Spleen (tissue), 11 donors: ENCODE measurements at regions not wholly inside any gene's neighbourhood (a gene's known extent, or its start where the extent isn't known, plus 50 kb on each side); places are given as distances from the start of the nearest gene placed in this dataset.

Source experiments
- DNase-seq: peaks from one replicate; pipeline ENCODE4 v3.0.0-alpha.2; 2020
- H3K27ac ChIP-seq, 8 donors: fragments of 200-600 bp; sonication (generic) in 7 of 8; 1 replicate in 4 of 8; 2 replicates in 4 of 8; pipeline versions ENCODE4 v1.5.0 to v1.8.0; 2016 to 2021; ENCODE audit warnings: inconsistent platforms in 4 of 8, mild to moderate bottlenecking in 4 of 8, moderate library complexity in 1 of 8
- H3K27me3 ChIP-seq, 7 donors: fragments of 200-600 bp; sonication (generic) in 6 of 7; replicated peaks in 1 of 7; 1 replicate in 4 of 7; 2 replicates in 3 of 7; pipeline versions ENCODE4 v1.5.0 to v1.8.0; 2016 to 2021; ENCODE audit warnings: inconsistent platforms in 3 of 7, mild to moderate bottlenecking in 1 of 7
- H3K36me3 ChIP-seq, 6 donors: fragments of 200-600 bp; sonication (generic) in 5 of 6; 1 replicate in 4 of 6; 2 replicates in 2 of 6; pipeline versions ENCODE4 v1.5.0 to v1.8.0; 2016 to 2021; ENCODE audit warnings: inconsistent platforms in 2 of 6
- H3K4me1 ChIP-seq, 6 donors: fragments of 200-600 bp; sonication (generic) in 5 of 6; 1 replicate in 3 of 6; 2 replicates in 3 of 6; pipeline versions ENCODE4 v1.5.0 to v1.8.0; 2016 to 2021; ENCODE audit warnings: inconsistent platforms in 3 of 6
- H3K4me3 ChIP-seq, 8 donors: fragments of 200-600 bp; sonication (generic) in 7 of 8; 1 replicate in 4 of 8; 2 replicates in 4 of 8; pipeline versions ENCODE4 v1.5.0 to v1.8.0; 2016 to 2021; ENCODE audit warnings: inconsistent platforms in 4 of 8, mild to moderate bottlenecking in 4 of 8, moderate library complexity in 2 of 8
- H3K9me3 ChIP-seq, 8 donors: fragments of 200-600 bp; sonication (generic) in 7 of 8; 1 replicate in 4 of 8; 2 replicates in 4 of 8; pipeline versions ENCODE4 v1.5.0 to v1.8.0; 2016 to 2021; ENCODE audit warnings: inconsistent platforms in 4 of 8
- POLR2A ChIP-seq, 3 donors: fragments of 450-650 bp; IDR thresholded peaks; one replicate each; pipeline ENCODE4 v1.5.1; 2017; ENCODE audit warnings: antibody characterized with exemption in 3 of 3, mild to moderate bottlenecking in 1 of 3
- POLR2AphosphoS5 ChIP-seq, 3 donors: sonication (generic); formaldehyde crosslinking; IDR thresholded peaks; one replicate each; pipeline ENCODE4 v1.5.1; 2017; ENCODE audit warnings: antibody characterized with exemption in 3 of 3
- WGBS, 5 donors: extraction: QIAGEN DNeasy Blood & Tissue Kit in 3 of 5; methylation state at CpG; one replicate each; pipeline versions ENCODE4 v1.1.5 to v1.1.7; 2013 to 2018; 5-methylcytosine and 5-hydroxymethylcytosine counted together
- intact Hi-C: fragments of 100-400 bp; cut with DNase I; formaldehyde crosslinking; loops from one replicate; pipeline ENCODE4 v1.15.0; 2023; ENCODE audit warnings: low total_unique reads
- TF ChIP-seq, protein P1 (sequence below), 11 experiments: fragments of 200-600 bp in 7 of 11; fragments of 450-650 bp in 4 of 11; sonication (generic) in 4 of 11; IDR thresholded peaks in 8 of 11; conservative IDR thresholded peaks in 3 of 11; 1 replicate in 7 of 11; 2 replicates in 4 of 11; pipeline versions ENCODE4 v1.4.0 to v1.8.0; 2016 to 2021; ENCODE audit warnings: antibody characterized with exemption in 11 of 11, inconsistent platforms in 4 of 11, mild to moderate bottlenecking in 1 of 11
- donor health status: healthy with polysubstance abuse.
- donor health status: DM: no; HTN: no; CAD: no; lungs with moderate emphysema.
- donor health status: DM: no; HTN: no; CAD: no.
- donor health status: Bipolar disorder and iron deficiency.
- donor health status: healthy.
- donor health status: DM: no; HTN: no; CAD: no.
- donor health status: DM: yes; HTN: yes; CAD: no.

DNA sequence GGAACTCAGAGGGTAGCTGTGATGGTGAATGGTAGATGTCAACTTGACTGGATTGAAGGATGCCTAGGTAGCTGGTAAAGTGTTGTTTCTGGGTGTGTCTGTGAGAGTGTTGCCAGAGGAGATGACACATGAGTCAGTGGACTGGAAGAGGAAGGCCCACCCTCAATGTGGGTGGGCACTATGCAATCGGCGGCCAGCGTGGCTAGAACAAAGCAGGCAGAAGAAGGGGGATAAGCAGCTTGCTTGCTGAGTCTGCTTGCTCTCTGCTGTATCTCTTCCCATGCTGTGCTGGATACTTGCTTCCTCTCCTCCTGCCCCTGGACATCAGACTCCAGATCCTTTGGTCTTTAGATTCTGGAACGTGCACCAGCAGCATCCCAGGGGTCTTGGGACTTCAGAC, 128.1 kb downstream of the AIPL1 start:
- WGBS, 5 donors = 20 to 46% (median 42%) methylated on average over 4 of the region's 4 CpGs
- peaks cover 0 to 62% (median 0%) of the 10 kb centered on the region in 7 donors for H3K27me3 ChIP-seq
- H3K9me3 ChIP-seq = no peaks in the 10 kb centered on the region
- no peak overlapping the region for H3K27ac ChIP-seq
- H3K4me3 ChIP-seq = no peak overlapping the region
- no peaks in the 10 kb centered on the region for H3K36me3 ChIP-seq
- no peak for TF ChIP-seq POLR2AphosphoS5 (IDR thresholded peaks at IDR 0.05)
- TF ChIP-seq, protein P1, sequence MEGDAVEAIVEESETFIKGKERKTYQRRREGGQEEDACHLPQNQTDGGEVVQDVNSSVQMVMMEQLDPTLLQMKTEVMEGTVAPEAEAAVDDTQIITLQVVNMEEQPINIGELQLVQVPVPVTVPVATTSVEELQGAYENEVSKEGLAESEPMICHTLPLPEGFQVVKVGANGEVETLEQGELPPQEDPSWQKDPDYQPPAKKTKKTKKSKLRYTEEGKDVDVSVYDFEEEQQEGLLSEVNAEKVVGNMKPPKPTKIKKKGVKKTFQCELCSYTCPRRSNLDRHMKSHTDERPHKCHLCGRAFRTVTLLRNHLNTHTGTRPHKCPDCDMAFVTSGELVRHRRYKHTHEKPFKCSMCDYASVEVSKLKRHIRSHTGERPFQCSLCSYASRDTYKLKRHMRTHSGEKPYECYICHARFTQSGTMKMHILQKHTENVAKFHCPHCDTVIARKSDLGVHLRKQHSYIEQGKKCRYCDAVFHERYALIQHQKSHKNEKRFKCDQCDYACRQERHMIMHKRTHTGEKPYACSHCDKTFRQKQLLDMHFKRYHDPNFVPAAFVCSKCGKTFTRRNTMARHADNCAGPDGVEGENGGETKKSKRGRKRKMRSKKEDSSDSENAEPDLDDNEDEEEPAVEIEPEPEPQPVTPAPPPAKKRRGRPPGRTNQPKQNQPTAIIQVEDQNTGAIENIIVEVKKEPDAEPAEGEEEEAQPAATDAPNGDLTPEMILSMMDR (IDR thresholded peaks at IDR 0.05 in 8 of 11, conservative IDR thresholded peaks at IDR 0.05 in 3 of 11) = no peak
- H3K4me1 ChIP-seq = no peaks in the 10 kb centered on the region
- intact Hi-C loops = no loop called here
- no peak for DNase-seq

DNA sequence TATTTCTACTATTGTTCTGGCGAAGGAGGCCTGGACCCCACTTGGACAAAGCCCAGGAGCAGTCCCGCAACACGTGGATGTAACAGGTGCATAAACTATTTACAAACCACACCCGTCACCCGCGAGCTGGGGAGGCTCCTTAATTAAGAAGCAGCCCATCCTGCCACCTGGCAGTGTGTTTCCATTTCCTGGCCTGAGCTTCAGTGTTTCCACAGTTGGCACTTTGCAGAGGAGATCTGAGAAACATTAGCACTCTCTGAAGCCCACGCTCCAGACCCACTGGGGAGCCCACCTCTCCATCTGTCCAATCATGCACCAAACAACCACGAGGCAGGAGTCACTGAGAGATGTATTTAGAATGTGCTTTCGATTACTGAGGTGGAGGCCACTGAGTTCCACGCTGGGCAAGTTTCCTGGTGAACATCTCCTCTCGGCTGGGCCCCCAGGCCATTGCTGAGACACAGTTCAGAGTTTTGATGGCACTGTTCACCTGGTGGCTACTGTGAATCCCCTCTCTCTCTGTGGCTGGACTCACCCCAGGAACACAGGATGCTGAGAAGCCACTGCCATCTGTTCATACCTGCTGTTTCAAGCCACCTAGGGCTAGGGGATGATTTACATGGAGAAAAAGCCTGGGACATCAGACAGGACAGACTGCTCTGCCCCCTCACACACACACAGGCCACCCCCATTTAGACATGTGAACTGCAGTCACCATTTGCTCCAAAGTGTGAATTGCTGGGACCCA, 129.1 kb downstream of the AIPL1 start:
- peaks cover 0 to 63% (median 0%) of the 10 kb centered on the region in 7 donors for H3K27me3 ChIP-seq
- 65 to 78% (median 75%) methylated on average over 9 to 11 of the region's 11 CpGs for WGBS, 5 donors
- no peak for DNase-seq
- no peaks in the 10 kb centered on the region for H3K4me1 ChIP-seq
- H3K27ac ChIP-seq = no peak overlapping the region
- intact Hi-C loops = no loop called here
- no peaks in the 10 kb centered on the region for H3K9me3 ChIP-seq
- TF ChIP-seq POLR2AphosphoS5 (IDR thresholded peaks at IDR 0.05) (no peak), POLR2A (IDR thresholded peaks at IDR 0.05) (no peak)
- TF ChIP-seq, protein P1 (IDR thresholded peaks at IDR 0.05 in 8 of 11, conservative IDR thresholded peaks at IDR 0.05 in 3 of 11) = no peak
- H3K36me3 ChIP-seq = no peaks in the 10 kb centered on the region
- no peak overlapping the region for H3K4me3 ChIP-seq

DNA sequence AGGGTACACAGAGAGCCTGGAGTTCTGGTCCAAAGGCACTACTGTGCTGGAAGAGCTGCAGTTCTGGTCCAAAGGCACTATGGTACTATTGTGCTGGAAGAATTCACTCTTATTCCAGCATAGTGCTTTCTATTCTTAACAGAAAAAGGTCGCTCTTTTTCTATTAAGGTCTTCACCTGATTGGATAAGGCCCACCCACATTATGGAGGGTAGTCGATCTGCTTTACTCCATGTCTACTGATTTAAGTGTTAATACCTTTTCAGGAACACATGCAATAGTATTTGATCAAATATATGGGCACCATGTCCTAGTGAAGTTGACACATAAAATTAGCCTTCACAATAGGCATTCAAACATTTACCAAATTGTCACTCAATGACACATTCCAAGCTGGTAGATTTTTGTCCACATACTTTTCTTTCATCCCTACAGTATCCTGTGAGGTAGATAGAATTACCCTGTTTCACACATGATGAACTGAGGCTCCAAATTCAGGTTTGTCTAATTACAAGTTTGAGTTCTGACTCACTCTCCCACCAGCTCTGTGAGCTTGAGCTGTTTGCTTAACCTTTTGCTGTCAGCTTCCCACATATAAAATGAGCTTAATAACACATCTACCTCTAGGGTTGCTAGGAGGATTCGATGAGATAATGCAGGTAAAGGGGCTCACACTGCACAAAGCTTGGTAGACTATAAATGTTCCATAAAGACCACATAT, 129.9 kb downstream of the AIPL1 start:
- Histone ChIP-seq H3K27ac (no peak overlapping the region), H3K4me1 (no peaks in the 10 kb centered on the region), H3K36me3 (no peaks in the 10 kb centered on the region), H3K4me3 (no peak overlapping the region), H3K27me3 (peaks cover 0 to 70% (median 0%) of the 10 kb centered on the region in 7 donors), H3K9me3 (no peaks in the 10 kb centered on the region)
- 40 to 77% (median 69%) methylated on average over 3 of the region's 3 CpGs for WGBS, 5 donors
- DNase-seq = no peak
- TF ChIP-seq, protein P1 (IDR thresholded peaks at IDR 0.05 in 8 of 11, conservative IDR thresholded peaks at IDR 0.05 in 3 of 11) = no peak
- TF ChIP-seq POLR2AphosphoS5 (IDR thresholded peaks at IDR 0.05) = no peak
- TF ChIP-seq POLR2A (IDR thresholded peaks at IDR 0.05) = no peak
- intact Hi-C loops = no loop called here

DNA sequence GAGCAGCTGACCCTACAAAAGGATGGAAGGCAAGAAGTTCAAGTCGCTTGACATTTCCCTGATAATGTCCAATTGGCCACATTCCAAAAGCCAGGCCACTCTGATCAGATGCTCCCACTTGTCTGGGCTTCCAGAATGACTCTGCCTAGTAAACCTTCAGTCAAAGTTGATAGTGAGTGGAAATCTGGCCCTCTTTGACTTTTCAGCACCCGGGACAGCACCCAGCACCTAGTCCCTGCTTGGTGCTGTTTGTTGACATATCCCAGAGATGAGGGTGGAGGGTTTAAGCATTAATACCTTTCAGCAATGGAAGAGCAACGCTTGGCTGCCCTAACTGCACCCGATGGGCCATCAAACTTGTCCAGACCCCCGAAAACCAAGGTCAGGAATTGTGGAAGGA, 131.3 kb downstream of the AIPL1 start:
- peaks cover 0 to 67% (median 0%) of the 10 kb centered on the region in 7 donors for H3K27me3 ChIP-seq
- H3K27ac ChIP-seq = no peak overlapping the region
- H3K4me1 ChIP-seq = no peaks in the 10 kb centered on the region
- TF ChIP-seq POLR2A (IDR thresholded peaks at IDR 0.05) = no peak
- TF ChIP-seq, protein P1 (IDR thresholded peaks at IDR 0.05 in 8 of 11, conservative IDR thresholded peaks at IDR 0.05 in 3 of 11) = no peak
- TF ChIP-seq POLR2AphosphoS5 (IDR thresholded peaks at IDR 0.05) = no peak
- no peak overlapping the region for H3K4me3 ChIP-seq
- H3K36me3 ChIP-seq = no peaks in the 10 kb centered on the region
- DNase-seq = no peak
- intact Hi-C loops = no loop called here
- WGBS, 5 donors = 7 to 14% (median 9%) methylated on average over 5 of the region's 5 CpGs
- no peaks in the 10 kb centered on the region for H3K9me3 ChIP-seq
